Epithelial cell of proximal tubule (primary cell): ENCODE measurements at regions not wholly inside any gene's neighbourhood (a gene's known extent, or its start where the extent isn't known, plus 50 kb on each side); places are given as distances from the start of the nearest gene placed in this dataset.

Experiments used
- DNase-seq: peaks from one replicate; pipeline ENCODE4 v3.0.0-alpha.2; 2011; ENCODE audit warnings: low read depth
- H3K4me3 ChIP-seq: 2 replicates; pipeline ENCODE4 v1.5.1; 2011; ENCODE audit warnings: low read depth, mild to moderate bottlenecking, low read length
- TF ChIP-seq, protein P1 (sequence below): conservative IDR thresholded peaks from 2 replicates; pipeline ENCODE4 v1.5.1; 2012; ENCODE audit warnings: low read depth, mild to moderate bottlenecking, low read length

DNA sequence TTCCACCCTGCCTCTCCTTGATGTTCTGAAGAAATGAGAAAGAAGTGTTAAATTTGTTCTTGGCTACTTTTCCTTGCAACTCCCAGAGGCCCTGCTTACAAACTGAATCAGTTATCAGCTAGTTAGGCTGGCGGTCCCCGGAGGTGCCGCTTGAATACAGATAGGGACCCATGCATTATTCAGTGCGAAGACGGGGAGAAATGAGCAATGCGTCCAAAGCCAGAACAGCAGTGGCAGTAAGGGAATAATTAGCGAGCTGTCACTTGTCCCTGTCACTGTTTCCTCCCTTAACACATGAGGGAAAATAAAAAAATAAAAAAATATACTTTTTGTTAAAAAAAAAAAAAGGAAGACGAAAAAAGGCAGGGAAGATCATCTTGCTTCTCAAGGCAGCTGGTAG, 528.1 kb downstream of the MN1 start:
- no peak for DNase-seq
- TF ChIP-seq, protein P1, sequence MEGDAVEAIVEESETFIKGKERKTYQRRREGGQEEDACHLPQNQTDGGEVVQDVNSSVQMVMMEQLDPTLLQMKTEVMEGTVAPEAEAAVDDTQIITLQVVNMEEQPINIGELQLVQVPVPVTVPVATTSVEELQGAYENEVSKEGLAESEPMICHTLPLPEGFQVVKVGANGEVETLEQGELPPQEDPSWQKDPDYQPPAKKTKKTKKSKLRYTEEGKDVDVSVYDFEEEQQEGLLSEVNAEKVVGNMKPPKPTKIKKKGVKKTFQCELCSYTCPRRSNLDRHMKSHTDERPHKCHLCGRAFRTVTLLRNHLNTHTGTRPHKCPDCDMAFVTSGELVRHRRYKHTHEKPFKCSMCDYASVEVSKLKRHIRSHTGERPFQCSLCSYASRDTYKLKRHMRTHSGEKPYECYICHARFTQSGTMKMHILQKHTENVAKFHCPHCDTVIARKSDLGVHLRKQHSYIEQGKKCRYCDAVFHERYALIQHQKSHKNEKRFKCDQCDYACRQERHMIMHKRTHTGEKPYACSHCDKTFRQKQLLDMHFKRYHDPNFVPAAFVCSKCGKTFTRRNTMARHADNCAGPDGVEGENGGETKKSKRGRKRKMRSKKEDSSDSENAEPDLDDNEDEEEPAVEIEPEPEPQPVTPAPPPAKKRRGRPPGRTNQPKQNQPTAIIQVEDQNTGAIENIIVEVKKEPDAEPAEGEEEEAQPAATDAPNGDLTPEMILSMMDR = no peak
- H3K4me3 ChIP-seq = no peak overlapping the region

DNA sequence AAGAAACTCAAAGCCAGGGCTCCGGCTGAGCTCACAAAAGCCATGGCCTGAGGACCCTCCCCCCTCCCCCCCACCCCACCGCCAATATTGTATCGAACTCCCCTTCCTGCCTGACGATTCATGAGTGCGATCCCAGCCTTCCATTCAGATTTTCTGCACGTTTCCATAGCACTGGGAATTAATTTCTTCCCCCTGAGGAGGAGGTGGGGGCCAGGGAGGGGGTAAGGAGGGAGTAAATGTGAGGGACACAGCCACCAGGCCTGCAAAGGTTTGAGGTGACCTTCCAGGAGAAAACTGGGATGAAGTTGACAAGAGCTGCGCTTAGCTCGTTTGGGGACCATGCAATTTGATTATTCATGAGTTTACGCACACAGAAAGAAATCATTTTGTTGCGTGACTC, 527.7 kb downstream of the MN1 start:
- no peak for DNase-seq
- TF ChIP-seq, protein P1 = no peak
- no peak overlapping the region for H3K4me3 ChIP-seq

DNA sequence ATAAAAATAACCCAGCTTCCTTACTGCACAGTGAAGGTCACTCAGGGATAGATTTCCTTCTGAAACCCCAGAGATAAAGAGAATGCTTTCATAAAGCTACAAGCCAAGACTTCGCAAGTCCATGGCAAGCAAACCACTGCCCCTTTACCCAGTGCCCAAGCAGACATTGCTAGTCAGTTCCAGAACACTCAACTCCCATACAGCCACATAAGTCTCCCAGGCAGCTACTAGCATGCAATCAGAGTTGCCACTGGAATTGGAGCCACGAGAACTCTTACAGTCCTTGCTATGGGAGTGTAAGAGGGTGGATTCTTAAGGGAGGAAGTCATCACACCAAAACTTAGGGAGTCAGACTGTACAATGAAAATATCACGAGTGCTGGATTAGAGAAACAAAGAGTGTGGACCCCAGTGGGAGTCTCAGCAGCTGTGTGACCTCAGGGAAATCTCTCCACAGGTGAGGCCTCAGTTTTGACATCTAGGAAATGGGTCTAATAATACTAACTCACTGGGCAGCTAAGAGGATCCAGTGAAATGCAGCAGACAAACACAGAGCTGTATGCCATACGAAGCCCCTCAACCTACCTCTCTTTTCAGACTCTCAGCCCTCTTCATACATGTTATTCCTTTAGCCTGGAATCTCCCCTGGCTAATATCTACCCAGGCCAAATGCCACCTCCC, 526.6 kb downstream of the MN1 start:
- H3K4me3 ChIP-seq = no peak overlapping the region
- TF ChIP-seq, protein P1 = no peak
- DNase-seq = no peak

DNA sequence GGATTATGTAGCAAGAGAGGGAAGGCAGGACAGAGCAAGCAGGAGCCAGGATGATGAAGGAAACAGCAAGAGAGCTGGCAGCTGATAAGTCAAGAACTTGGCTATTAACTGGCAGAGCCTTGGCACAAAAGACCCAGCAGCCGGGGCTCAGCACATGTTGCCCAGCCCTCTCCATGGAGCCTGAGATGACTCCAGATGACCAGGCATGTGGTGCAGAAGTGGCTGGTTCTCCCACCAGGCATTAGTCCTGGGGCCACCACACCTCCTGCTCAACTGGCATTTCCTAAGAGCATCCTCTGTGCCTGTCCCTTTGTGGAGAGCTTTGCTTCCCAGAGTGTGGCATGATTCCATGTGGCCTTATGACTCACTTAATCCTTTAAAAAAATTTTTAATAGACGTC, 522.6 kb downstream of the MN1 start:
- no peak for DNase-seq
- TF ChIP-seq, protein P1 = no peak
- no peak overlapping the region for H3K4me3 ChIP-seq

DNA sequence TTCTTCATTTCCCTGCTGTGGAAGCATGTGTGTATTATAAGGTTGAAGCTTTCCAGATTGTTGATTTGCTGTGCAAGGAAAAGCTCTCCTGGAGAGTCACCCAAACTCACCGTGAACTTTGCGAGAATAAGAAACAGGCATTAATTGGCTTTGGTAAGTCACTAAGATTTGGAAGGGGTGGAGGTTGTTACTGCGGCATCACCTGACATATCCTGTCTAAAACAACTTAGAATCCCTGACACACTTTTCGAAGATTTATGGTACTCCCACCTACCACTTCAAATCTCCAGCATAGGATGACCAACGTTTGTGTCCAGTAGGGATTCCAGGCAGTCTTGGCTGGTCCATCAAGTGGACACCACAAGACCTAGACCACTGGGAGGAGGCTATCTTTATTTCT, 518.3 kb downstream of the MN1 start:
- TF ChIP-seq, protein P1 = no peak
- H3K4me3 ChIP-seq = no peak overlapping the region
- DNase-seq = no peak

DNA sequence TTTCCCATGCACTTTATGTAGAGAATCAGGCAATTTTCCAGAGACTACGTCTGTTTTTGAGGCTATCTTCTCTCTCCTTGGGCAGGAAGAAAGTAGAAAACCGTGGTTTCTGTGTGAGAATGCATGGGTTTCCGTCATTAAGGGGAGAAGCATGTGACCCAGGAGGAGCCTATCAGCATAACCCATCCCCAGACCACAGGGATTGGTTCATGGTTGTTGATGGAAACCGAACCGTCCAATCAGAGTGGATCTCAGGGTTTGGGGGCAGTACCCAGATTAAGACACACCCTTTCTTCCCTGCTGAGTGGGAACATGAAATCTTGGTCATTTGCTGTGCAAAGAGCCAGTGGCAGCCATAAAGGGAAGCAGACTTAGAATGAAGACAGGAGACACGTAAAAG, 517.8 kb downstream of the MN1 start:
- DNase-seq = no peak
- TF ChIP-seq, protein P1 = no peak
- H3K4me3 ChIP-seq = no peak overlapping the region

DNA sequence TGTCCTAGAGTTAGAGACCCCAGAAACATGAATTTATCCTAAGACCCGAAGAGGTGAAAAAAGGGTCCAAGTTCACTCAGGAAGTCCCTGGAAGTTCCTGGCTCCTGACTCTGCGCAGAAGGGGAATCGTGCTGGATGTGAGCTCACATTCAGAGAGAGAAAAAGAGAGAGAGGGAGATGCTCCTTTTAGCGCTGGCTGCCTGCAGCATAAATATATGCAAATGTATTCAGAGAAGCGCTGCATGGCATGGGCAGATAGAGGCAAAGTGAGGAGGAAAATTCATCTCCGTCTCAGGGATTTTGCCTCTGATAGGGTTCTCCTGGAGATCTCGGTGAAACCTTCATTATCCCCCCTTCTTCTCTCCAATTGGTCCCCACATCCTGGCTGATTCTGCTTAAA, 517.2 kb downstream of the MN1 start:
- DNase-seq = no peak
- TF ChIP-seq, protein P1 = no peak
- no peak overlapping the region for H3K4me3 ChIP-seq
